GM21515 (cell line): ENCODE measurements at regions not wholly inside any gene's neighbourhood (a gene's known extent, or its start where the extent isn't known, plus 50 kb on each side); places are given as distances from the start of the nearest gene placed in this dataset.

ENCODE experiments used
- ATAC-seq: cut with Tn5 transposase; IDR thresholded peaks from one replicate; pipeline ENCODE4 v1.9.1; 2021; ENCODE audit not compliant: unreplicated experiment

- no peak for ATAC-seq
Observed at GRCh38 chr6:166877906-166878305, 78.4 kb downstream of the RNASET2 start.

- ATAC-seq: no peak
Observed at GRCh38 chr6:166877349-166877748, 79.0 kb downstream of the RNASET2 start.

GRCh38 chr6:166872531-166873009 lies 83.8 kb downstream of the RNASET2 start:
- ATAC-seq: no peak

GRCh38 chr6:166870602-166871208 lies 85.6 kb downstream of the RNASET2 start:
- no peak for ATAC-seq

GRCh38 chr6:166866839-166867637 lies 89.3 kb downstream of the RNASET2 start:
- no peak for ATAC-seq

GRCh38 chr6:166864333-166864732 lies 92.0 kb downstream of the RNASET2 start:
- ATAC-seq: no peak

GRCh38 chr6:166862978-166863530 lies 93.3 kb downstream of the RNASET2 start:
- ATAC-seq: no peak

- no peak for ATAC-seq
Observed at GRCh38 chr6:166862287-166862977, 93.9 kb downstream of the RNASET2 start.

GRCh38 chr6:166861961-166862286 lies 94.4 kb downstream of the RNASET2 start:
- ATAC-seq: no peak

- no peak for ATAC-seq
Observed at GRCh38 chr6:166861304-166861703, 95.0 kb downstream of the RNASET2 start.

- no peak for ATAC-seq
Observed at GRCh38 chr6:166860392-166860791, 96.0 kb downstream of the RNASET2 start.

GRCh38 chr6:166855416-166855815 lies 100.9 kb downstream of the RNASET2 start:
- no peak for ATAC-seq

- no peak for ATAC-seq
Observed at GRCh38 chr6:166853371-166854325, 102.7 kb downstream of the RNASET2 start.

- ATAC-seq: no peak
Observed at GRCh38 chr6:166852451-166852975, 103.8 kb downstream of the RNASET2 start.

GRCh38 chr6:166851911-166852310 lies 104.4 kb downstream of the RNASET2 start:
- ATAC-seq: no peak

GRCh38 chr6:166851426-166851825 lies 104.9 kb downstream of the RNASET2 start:
- ATAC-seq: no peak

GRCh38 chr6:166850677-166851076 lies 105.7 kb downstream of the RNASET2 start:
- no peak for ATAC-seq

GRCh38 chr6:166849749-166850183 lies 106.6 kb downstream of the RNASET2 start:
- peak; percentile 53 for ATAC-seq

- ATAC-seq: no peak
Observed at GRCh38 chr6:166848979-166849748, 107.2 kb downstream of the RNASET2 start.
